ENCODE measurements at regions not wholly inside any gene's neighbourhood (a gene's known extent, or its start where the extent isn't known, plus 50 kb on each side); places are given as distances from the start of the nearest gene placed in this dataset.

DNA sequence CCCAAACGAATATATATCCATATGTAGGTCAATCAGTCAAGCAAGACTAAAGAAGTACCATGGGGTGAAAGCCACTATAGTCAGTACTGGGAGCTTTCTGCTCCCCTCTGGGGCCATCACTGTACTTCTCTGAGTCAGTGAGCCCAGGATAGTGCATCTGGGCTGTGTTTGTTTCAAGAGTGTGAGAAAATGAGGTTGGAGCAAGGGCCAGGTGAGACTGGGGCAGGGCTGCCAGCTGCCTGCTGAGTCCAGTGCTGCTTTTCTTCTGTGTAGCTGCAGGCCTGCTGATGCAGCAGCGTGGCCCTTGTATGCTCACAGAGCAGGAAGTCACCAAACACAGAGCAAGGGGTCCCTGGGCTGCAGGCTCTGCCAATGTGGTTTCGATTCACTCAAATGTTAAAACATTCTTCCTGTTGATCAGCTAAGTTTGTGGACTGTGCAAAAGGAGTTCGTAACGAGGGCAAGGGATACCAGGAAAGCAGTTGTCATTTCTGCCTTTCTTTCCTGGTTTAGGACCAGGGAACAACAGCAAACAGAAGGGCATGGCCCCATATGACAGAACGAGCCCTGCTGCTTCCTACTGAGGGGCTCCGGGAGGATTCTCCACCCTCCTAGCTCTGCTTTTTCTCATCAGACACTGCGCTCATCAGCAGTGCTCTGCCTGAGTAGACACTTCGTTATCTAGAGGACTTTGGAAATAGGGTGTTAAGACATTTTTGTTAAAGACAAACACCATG is 65.4 kb upstream of the TNS3 start:
- Histone ChIP-seq H3K9me3 (replicated peaks) (peaks cover 16% of the 10 kb centered on the region), H3K4me3 (no peak overlapping the region), H3K27ac (replicated peaks) (peak overlapping the region; percentile 55), H3K4me1 (peaks cover 13% of the 10 kb centered on the region), H3K27me3 (ENCODE audit: low read depth) (no peaks in the 10 kb centered on the region), H3K36me3 (no peaks in the 10 kb centered on the region)
- DNase-seq, result no peak
- intact Hi-C loops (cut with micrococcal nuclease), result no loop called here
- TF ChIP-seq, protein P1, sequence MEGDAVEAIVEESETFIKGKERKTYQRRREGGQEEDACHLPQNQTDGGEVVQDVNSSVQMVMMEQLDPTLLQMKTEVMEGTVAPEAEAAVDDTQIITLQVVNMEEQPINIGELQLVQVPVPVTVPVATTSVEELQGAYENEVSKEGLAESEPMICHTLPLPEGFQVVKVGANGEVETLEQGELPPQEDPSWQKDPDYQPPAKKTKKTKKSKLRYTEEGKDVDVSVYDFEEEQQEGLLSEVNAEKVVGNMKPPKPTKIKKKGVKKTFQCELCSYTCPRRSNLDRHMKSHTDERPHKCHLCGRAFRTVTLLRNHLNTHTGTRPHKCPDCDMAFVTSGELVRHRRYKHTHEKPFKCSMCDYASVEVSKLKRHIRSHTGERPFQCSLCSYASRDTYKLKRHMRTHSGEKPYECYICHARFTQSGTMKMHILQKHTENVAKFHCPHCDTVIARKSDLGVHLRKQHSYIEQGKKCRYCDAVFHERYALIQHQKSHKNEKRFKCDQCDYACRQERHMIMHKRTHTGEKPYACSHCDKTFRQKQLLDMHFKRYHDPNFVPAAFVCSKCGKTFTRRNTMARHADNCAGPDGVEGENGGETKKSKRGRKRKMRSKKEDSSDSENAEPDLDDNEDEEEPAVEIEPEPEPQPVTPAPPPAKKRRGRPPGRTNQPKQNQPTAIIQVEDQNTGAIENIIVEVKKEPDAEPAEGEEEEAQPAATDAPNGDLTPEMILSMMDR (IDR thresholded peaks at IDR 0.05; ENCODE audit: borderline replicate concordance), result no peak

DNA sequence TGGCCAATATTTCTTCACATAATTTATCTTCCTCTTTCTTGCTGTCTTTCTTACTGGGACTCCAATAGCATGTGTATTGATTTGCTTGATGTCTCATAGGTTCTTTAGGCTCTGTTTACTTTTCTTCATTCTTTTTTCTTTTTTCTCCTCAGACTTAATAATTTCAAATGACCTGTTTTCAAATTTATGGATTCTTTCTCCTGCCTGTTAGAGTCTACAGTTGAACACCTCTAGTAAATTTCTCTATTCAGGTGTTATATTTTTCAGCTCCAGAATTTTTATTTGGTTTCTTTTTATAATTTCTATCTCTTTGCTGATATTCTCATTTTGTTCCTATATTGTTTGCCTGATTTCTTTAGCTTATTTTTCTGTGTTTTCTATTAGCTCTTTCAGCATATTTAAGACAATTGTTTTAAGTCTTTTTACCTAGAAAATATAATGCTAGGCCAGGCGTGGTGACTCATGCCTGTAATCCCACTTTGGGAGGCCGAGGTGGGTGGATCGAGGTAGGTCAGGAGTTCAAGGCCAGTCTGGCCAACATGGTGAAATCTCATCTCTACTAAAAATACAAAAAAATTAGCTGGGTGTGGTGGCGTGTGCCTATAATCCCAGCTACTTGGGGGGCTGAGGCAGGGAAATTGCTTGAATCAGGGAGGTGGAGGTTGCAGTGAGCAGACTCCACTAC is 61.9 kb upstream of the TNS3 start:
- Histone ChIP-seq H3K9me3 (replicated peaks) (peaks cover 16% of the 10 kb centered on the region), H3K27ac (replicated peaks) (no peak overlapping the region), H3K4me1 (peaks cover 13% of the 10 kb centered on the region), H3K27me3 (ENCODE audit: low read depth) (no peaks in the 10 kb centered on the region), H3K4me3 (no peak overlapping the region), H3K36me3 (no peaks in the 10 kb centered on the region)
- TF ChIP-seq, protein P1 (IDR thresholded peaks at IDR 0.05; ENCODE audit: borderline replicate concordance), result no peak
- no peak for DNase-seq
- intact Hi-C loops (cut with micrococcal nuclease), result no loop called here

DNA sequence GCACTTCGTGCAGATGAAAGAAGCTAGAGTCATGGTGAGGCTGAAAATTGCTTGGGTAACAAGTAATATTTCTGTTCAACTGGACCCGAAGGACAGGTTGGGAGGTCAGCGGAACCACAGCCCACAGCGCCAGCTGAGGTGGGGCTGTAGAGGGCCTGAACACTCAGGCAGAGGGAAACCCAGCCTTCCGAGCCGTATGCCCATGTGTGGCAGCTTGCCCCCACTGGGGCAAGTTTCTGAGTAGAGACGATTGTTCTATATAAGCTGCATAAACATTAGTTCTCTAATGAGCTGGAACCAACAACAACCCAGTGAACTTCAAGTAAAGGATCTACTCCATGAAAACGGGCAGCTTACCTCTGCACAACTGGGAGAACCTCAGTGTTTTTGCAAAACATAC is 58.4 kb upstream of the TNS3 start:
- peaks cover 17% of the 10 kb centered on the region for H3K4me1 ChIP-seq
- no peaks in the 10 kb centered on the region for H3K27me3 ChIP-seq (ENCODE audit: low read depth)
- no peak for DNase-seq
- H3K4me3 ChIP-seq, result no peak overlapping the region
- H3K27ac ChIP-seq (replicated peaks), result no peak overlapping the region
- intact Hi-C loops (cut with micrococcal nuclease), result no loop called here
- peaks cover 16% of the 10 kb centered on the region for H3K9me3 ChIP-seq (replicated peaks)
- H3K36me3 ChIP-seq, result no peaks in the 10 kb centered on the region
- TF ChIP-seq, protein P1 (IDR thresholded peaks at IDR 0.05; ENCODE audit: borderline replicate concordance), result no peak

DNA sequence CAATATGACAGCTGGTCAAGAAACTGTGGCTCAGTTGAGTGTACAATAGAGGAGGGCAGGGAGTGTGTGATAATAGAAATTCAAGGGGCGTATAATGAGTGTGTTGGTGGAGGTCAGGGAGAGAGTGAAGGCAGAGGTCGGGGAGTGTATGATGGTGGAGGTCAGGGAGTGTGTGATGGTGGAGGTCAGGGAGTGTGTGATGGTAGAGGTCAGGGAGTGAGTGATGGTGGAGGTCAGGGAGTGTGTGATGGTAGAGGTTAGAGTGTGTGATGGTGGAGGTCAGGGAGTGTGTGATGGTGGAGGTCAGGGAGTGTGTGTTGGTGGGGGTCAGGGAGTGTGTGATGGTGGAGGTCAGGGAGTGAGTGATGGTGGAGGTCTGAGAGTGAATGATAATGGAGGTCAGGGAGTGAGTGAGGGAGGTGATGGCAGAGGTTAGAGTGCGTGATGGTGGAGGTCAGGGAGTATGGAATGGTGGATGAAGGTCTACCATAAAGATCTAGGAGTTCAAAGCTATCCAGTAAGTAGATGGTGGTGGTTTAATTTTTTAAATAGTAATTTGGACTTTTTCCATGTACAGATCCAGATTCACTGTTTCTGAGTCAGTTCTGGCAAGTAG is 57.7 kb upstream of the TNS3 start:
- peaks cover 21% of the 10 kb centered on the region for H3K4me1 ChIP-seq
- no peak overlapping the region for H3K4me3 ChIP-seq
- H3K36me3 ChIP-seq, result no peaks in the 10 kb centered on the region
- H3K27me3 ChIP-seq (ENCODE audit: low read depth), result no peaks in the 10 kb centered on the region
- no peak overlapping the region for H3K27ac ChIP-seq (replicated peaks)
- TF ChIP-seq, protein P1 (IDR thresholded peaks at IDR 0.05; ENCODE audit: borderline replicate concordance), result no peak
- intact Hi-C loops (cut with micrococcal nuclease), result no loop called here
- H3K9me3 ChIP-seq (replicated peaks), result peaks cover 16% of the 10 kb centered on the region
- no peak for DNase-seq

DNA sequence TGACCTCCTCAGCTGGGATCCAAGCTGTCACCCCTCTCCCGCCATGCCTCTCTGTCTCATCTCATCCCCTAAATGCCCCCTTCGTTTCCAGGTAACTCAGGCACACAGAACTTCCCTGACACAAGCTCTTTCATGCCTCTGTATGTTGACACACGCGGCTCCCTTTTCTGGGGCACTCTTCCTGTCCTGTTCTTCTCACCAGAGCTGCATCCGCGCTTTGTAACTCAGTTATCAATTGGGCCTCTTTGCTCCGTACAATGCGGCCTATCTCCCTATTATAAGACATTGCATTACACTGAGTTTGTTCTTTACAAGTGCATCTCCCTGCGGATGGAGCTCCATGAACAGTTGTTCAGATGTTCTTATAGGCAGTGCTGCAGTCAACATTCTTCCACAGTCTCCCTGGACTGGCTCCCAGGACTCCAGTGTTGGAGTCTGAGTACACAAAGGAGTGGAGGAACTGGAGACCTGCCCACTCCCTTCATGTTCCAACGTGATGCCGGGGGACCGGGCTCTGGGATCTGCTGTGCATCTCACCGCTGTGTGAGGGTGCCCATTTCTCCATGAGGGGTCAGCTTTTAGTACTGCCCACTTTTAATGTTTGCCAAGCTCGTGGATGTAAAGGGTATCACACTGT is 56.9 kb upstream of the TNS3 start:
- no peak for DNase-seq
- intact Hi-C loops (cut with micrococcal nuclease), result no loop called here
- Histone ChIP-seq H3K4me1 (peaks cover 21% of the 10 kb centered on the region), H3K9me3 (replicated peaks) (peaks cover 14% of the 10 kb centered on the region), H3K4me3 (no peak overlapping the region), H3K27me3 (ENCODE audit: low read depth) (no peaks in the 10 kb centered on the region), H3K27ac (replicated peaks) (no peak overlapping the region), H3K36me3 (no peaks in the 10 kb centered on the region)
- TF ChIP-seq, protein P1 (IDR thresholded peaks at IDR 0.05; ENCODE audit: borderline replicate concordance), result no peak

Measured in left ventricle myocardium inferior (tissue), 1 donor.